Heart right ventricle (tissue), 16 donors: ENCODE measurements at regions not wholly inside any gene's neighbourhood (a gene's known extent, or its start where the extent isn't known, plus 50 kb on each side); places are given as distances from the start of the nearest gene placed in this dataset.

Source experiments
- ATAC-seq, 8 donors: fragments of 200-7000 bp; cut with Tn5 transposase; one replicate each; pipeline ENCODE4 v1.9.1; 2020; ENCODE audit warnings: mild to moderate bottlenecking in 8 of 8, moderate library complexity in 8 of 8, moderate number of reproducible peaks in 1 of 8
- DNase-seq, 2 donors: peaks; one replicate each; pipeline ENCODE4 v3.0.0-alpha.2; 2020
- H3K27ac ChIP-seq, 10 donors: fragments of 200-600 bp; sonication (generic) in 2 of 10; one replicate each; pipeline versions ENCODE4 v1.5.0 to v1.8.0; 2020 to 2022; ENCODE audit warnings: mild to moderate bottlenecking in 3 of 10
- H3K27me3 ChIP-seq, 7 donors: fragments of 200-600 bp; one replicate each; pipeline ENCODE4 v1.8.0; 2021 to 2022; ENCODE audit warnings: mild to moderate bottlenecking in 2 of 7
- H3K36me3 ChIP-seq, 9 donors: fragments of 200-600 bp; sonication (generic) in 1 of 9; one replicate each; pipeline versions ENCODE4 v1.5.0 to v1.8.0; 2020 to 2022; ENCODE audit warnings: mild to moderate bottlenecking in 2 of 9
- H3K4me1 ChIP-seq, 9 donors: fragments of 200-600 bp; sonication (generic) in 1 of 9; one replicate each; pipeline versions ENCODE4 v1.5.0 to v1.8.0; 2020 to 2022; ENCODE audit warnings: mild to moderate bottlenecking in 4 of 9
- H3K4me3 ChIP-seq, 10 donors: fragments of 200-600 bp; sonication (generic) in 2 of 10; one replicate each; pipeline versions ENCODE4 v1.5.0 to v1.8.0; 2020 to 2022; ENCODE audit warnings: mild to moderate bottlenecking in 7 of 10, moderate library complexity in 2 of 10
- H3K9me3 ChIP-seq, 11 donors: fragments of 200-600 bp in 10 of 11; sonication (generic) in 2 of 11; one replicate each; pipeline versions ENCODE4 v1.5.0 to v1.8.0; 2013 to 2022; ENCODE audit warnings: mild to moderate bottlenecking in 2 of 11, control low read depth in 1 of 11, moderate library complexity in 1 of 11
- WGBS, 2 donors: extraction: QIAGEN DNeasy Blood & Tissue Kit; methylation state at CpG; one replicate each; pipeline ENCODE4 v1.1.7; 2013; ENCODE audit warnings: inconsistent platforms in 1 of 2; 5-methylcytosine and 5-hydroxymethylcytosine counted together
- intact Hi-C, 10 donors: fragments of 100-400 bp; cut with DNase I; formaldehyde crosslinking; loops; one replicate each; pipeline versions ENCODE4 v1.11.1 to v1.14.2; 2022
- TF ChIP-seq, protein P1 (sequence below), 9 donors: fragments of 200-600 bp; sonication (generic) in 2 of 9; IDR thresholded peaks; one replicate each; pipeline versions ENCODE4 v1.5.0 to v1.8.0; 2021 to 2022; ENCODE audit warnings: antibody characterized with exemption in 9 of 9, mild to moderate bottlenecking in 5 of 9, moderate library complexity in 1 of 9
- donor health status: Arrhythmogenic right ventricular cardiomyopathy.
- donor health status: ischemic (EF 13 %, LVEDD 7.1; RV severe dilation, severe dysfunction).
- donor health status: healthy with polysubstance abuse.
- donor health status: DM: no; HTN: yes; CAD: no.
- donor health status: DM: no; HTN: no; CAD: no.
- donor health status: ischemic (EF 25% LVEDD 6.9; RV normal size, moderate dysfunction).
- donor health status: ischemic (EF 25% LVEDD 5.7; RV mildly dilated, moderate dysfunction).
- donor health status: healthy.
- donor health status: DM: yes; HTN: yes; CAD: no.
- donor health status: Ischemic cardiomyopathy.
- donor health status: ischemic (EF 35%, LVEDD 5.7; RV mildly dilated, moderate dysfunction).
- donor health status: nonischemic (EF 11% LVEDD 7.7; RV severe dilation, severe dysfunction).
- donor health status: DM: yes; HTN: yes; CAD: no.
- donor health status: PGD.
- donor health status: ischemic (EF 29% LVEDD 5.4; RV normal size, mild dysfunction).
- donor health status: nonischemic (EF 23%, LVEDD 6.1; RV moderate dilation, normal function).

DNA sequence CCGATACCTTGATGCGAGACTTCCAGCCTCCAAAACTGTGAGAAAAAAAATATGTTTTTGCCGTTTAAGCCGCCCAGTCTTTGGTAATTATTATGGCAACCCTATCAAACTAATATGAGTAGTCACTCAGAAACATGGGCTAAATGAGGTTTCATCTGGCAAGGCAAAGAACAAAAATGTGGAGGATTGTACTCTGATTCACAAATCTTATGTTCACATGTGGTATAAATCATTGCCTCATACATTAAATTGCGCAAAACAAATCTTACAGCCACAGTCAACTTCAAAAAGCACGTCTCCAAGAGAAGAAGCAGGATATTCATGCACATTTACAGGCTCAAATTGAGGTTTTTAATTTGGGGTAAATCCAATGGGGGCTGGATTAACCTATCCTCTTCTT lies 1435.4 kb upstream of the LRRTM1 start:
- Histone ChIP-seq H3K27ac (no peak overlapping the region), H3K36me3 (no peaks in the 10 kb centered on the region), H3K4me3 (no peak overlapping the region), H3K4me1 (no peaks in the 10 kb centered on the region), H3K9me3 (peaks cover 0 to 23% (median 0%) of the 10 kb centered on the region in 11 donors), H3K27me3 (no peaks in the 10 kb centered on the region)
- 91 to 96% methylated on average over 6 of the region's 6 CpGs for WGBS, 2 donors
- intact Hi-C loops: no loop called here
- DNase-seq (no peak), ATAC-seq (no peak)
- TF ChIP-seq, protein P1, sequence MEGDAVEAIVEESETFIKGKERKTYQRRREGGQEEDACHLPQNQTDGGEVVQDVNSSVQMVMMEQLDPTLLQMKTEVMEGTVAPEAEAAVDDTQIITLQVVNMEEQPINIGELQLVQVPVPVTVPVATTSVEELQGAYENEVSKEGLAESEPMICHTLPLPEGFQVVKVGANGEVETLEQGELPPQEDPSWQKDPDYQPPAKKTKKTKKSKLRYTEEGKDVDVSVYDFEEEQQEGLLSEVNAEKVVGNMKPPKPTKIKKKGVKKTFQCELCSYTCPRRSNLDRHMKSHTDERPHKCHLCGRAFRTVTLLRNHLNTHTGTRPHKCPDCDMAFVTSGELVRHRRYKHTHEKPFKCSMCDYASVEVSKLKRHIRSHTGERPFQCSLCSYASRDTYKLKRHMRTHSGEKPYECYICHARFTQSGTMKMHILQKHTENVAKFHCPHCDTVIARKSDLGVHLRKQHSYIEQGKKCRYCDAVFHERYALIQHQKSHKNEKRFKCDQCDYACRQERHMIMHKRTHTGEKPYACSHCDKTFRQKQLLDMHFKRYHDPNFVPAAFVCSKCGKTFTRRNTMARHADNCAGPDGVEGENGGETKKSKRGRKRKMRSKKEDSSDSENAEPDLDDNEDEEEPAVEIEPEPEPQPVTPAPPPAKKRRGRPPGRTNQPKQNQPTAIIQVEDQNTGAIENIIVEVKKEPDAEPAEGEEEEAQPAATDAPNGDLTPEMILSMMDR (IDR thresholded peaks at IDR 0.05): no peak

DNA sequence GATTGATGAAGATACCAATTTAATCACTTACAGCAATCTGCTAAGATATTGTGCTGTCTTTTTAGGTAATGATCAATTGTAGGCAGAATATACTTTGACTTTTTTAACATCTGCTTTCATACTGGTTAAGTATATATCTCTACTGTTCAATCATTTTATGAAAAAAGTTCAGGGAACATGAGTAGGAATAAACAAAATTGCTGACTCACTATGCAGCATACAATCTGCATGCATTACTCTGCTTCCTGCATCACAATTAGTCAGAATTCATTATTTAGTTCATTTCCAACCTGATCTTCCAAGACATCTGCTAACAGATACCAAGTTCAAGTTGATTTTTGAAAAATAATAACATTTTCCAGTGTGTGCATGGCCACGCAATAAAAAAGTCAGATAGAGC lies 1430.4 kb upstream of the LRRTM1 start:
- WGBS, 2 donors: 92 to 98% methylated on average over 1 of the region's 1 CpG
- TF ChIP-seq, protein P1 (IDR thresholded peaks at IDR 0.05): no peak
- intact Hi-C loops: no loop called here

DNA sequence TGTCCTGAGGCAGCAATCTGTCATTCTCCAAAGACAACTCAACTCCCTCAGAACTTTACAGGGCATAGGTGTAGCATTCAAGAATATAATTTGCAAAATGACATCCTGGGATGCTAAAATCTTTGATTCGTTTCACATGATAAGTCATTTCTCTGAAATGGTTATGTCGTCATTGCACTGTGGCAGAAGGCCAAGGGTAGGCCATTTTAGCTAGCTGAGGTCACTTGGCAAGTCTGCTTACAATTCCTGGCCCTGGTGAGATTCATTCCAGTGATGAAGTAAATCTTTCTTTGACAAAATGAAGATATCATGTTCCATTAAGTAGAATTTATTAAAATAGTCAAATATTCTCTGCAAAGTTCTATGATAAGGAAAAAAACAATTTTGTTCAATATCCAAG lies 1410.3 kb upstream of the LRRTM1 start:
- Histone ChIP-seq H3K27ac (no peak overlapping the region), H3K4me1 (no peaks in the 10 kb centered on the region), H3K4me3 (no peak overlapping the region), H3K27me3 (no peaks in the 10 kb centered on the region), H3K9me3 (peaks cover 0 to 19% (median 0%) of the 10 kb centered on the region in 11 donors), H3K36me3 (no peaks in the 10 kb centered on the region)
- 37 to 47% methylated on average over 2 of the region's 2 CpGs for WGBS, 2 donors
- TF ChIP-seq, protein P1 (IDR thresholded peaks at IDR 0.05): no peak
- intact Hi-C loops: no loop called here
- ATAC-seq: no peak
- no peak for DNase-seq

More for the DNA sequence above, 1430.4 kb upstream of the LRRTM1 start:
- Histone ChIP-seq H3K4me1 (no peaks in the 10 kb centered on the region), H3K27ac (no peak overlapping the region), H3K9me3 (no peaks in the 10 kb centered on the region), H3K4me3 (no peak overlapping the region), H3K36me3 (no peaks in the 10 kb centered on the region), H3K27me3 (no peaks in the 10 kb centered on the region)
- DNase-seq (no peak), ATAC-seq (no peak)

DNA sequence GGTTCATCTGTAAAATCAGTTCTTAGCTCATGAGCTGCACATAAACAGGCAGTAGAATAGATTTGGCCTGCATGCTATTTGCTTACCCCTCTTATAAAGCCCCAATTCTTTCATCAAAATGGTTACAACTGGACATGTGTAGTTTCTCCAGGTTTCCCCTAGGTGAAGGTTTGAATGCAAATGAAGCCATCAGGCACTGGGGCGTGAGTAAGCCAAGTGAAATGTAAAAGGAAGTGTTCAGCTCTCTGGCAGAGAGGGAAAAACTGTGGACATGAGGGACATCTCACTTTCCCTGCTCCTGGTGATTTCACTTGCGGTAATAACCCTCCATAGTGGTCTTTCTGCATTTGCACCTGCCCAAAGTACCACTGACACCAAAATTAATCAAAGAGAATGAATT lies 1402.3 kb upstream of the LRRTM1 start:
- no peak for ATAC-seq
- TF ChIP-seq, protein P1 (IDR thresholded peaks at IDR 0.05): no peak
- no peaks in the 10 kb centered on the region for H3K36me3 ChIP-seq
- whole genome bisulfite sequencing, 2 donors: 83 to 90% methylated on average over 2 of the region's 2 CpGs
- intact Hi-C loops: no loop called here
- H3K27me3 ChIP-seq: no peaks in the 10 kb centered on the region
- DNase-seq: no peak
- H3K4me3 ChIP-seq: no peak overlapping the region
- no peaks in the 10 kb centered on the region for H3K4me1 ChIP-seq
- H3K27ac ChIP-seq: no peak overlapping the region
- H3K9me3 ChIP-seq: peaks cover 0 to 10% (median 0%) of the 10 kb centered on the region in 11 donors
